Hematopoietic multipotent progenitor cell treated with erythropoietin and hydrocortisone succinate and interleukin-3 and kit ligand, for 8 days (in vitro differentiated cells): ENCODE measurements at regions not wholly inside any gene's neighbourhood (a gene's known extent, or its start where the extent isn't known, plus 50 kb on each side); places are given as distances from the start of the nearest gene placed in this dataset.
"Not testable (repeated sequence)": the region's sequence is repeated elsewhere in the genome, so short reads cannot be mapped to it uniquely, and the experiment has no call there.

Experiments
- DNase-seq: peaks from one replicate; pipeline ENCODE4 v3.0.0-alpha.2; 2015

DNA sequence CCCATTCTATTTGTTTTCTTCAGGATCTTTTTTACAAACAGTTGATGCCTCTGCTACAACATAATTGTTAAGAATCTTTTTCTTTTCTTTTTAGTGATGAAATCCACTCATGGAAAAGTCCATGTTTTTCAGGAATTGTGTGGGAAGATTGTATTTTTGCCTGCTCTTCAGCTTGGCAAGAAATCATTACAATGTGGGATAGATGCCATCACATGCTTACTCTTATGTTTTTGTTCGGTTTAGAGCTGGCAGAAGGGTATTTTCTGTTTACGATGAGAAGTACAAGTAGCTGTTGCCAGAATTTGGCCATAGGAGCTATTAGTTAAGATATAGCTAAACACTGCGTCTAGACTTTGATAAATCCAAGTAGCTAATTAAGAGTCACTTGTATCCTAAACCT lies 2585.3 kb downstream of the ARAP2 start:
- no peak for DNase-seq

DNA sequence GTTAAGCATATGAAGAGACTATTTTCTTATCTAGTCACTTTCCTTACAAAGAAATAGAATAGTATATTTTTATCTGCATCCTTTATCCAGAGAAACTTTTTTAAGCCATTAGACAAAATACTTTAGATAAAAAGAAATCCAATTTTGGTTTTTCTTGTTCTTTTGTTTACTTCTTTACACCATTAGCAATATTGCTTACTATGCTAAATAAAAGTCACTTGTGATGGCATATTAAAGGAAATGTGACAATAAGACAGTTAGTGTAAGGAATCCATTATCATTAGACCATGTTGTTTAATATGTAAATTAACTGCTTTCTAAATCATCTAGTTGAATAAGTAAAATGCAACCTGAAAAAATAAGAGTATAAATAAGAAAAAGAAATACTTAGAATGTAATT lies 2582.7 kb downstream of the ARAP2 start:
- no peak for DNase-seq

DNA sequence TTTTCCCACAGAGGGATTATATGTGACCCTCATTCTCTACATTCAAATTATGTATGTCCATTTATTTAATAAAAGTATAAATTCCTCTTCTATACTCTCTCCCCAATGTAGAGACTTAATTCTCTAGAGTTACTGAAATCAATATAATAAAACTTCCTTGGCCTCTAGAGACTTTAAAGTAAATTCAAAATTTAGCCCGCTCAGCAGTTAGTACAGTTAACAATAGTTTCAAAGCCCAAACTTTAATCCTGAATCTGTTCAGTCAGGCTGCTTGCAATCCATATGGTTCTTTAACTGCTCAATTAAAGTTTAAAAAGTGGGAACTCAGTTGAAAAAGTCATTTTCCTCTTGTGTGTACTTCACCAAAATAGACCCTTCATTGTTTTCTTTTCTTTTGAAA lies 2558.4 kb downstream of the ARAP2 start:
- no peak for DNase-seq

DNA sequence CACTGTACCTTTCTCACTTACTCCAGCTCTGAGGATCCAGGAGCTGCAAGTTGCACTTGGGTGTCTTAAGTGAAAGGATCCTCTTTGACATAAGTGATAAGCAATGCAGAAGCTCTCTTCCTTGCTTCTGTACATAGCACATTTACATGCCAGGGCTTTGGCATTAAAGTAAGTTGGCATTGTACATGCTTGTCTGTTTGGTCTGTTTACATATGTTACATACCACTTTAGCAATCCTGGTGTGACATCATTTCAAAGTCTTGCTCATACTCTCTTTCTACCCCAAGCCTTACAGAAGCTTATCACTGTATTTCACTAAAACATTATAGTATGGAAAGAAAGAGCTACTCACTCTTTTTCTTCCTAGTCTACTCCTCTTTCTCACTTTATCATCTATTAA lies 2548.3 kb downstream of the ARAP2 start:
- no peak for DNase-seq

DNA sequence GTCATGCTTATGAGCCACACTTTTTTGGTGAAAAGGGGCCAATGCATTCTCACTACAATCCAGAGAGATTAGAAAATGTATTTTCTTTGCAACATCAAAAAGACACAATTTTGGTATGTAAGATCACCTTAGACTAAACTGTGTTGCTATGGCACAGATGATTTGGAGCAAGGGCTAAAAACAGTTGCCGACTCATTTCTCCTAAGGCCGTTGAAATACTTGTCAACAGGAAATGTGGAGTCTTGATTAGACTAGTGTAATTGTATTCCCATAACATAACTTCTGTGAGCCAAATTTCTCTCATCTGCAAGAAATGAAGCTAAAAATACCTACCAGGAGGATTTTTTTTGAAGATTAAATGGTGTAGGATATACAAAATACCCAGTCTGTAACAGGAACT lies 2547.7 kb downstream of the ARAP2 start:
- DNase-seq, result no peak

DNA sequence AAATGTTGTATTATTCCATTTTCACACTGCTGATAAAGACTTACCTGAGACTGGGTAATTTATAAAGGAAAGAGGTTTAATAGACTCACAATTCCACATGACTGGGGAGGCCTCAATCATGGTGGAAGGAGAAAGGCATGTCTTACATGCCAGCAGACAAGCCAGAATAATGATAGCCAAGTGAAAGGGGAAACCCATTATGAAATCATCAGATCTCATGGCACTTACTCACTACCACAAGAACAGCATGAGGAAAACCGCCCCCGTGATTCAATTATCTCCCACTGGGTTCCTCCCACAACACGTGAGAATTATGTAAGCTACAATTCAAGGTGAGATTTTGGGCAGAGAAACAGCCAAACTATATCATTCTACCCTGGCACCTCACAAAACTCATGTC lies 2535.1 kb downstream of the ARAP2 start:
- no peak for DNase-seq

DNA sequence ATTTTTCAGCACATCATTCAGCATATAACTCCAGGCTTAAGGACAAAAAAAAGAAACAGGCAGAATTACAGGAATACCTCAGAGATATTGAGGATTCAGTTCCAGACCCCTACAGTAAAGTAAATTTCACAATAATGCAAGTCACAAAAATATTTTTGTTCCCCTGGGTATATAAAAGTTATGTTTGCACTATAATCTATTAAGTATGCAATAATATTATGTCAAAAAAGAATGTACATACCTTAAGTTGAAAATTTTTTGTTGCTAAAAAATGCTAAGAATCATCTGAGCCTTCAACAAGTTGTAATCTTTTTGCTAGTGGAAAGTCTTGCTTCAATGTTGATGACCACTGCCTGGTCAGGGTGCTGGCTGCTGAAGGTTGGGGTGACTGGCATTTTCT lies 2532.5 kb downstream of the ARAP2 start:
- no peak for DNase-seq

DNA sequence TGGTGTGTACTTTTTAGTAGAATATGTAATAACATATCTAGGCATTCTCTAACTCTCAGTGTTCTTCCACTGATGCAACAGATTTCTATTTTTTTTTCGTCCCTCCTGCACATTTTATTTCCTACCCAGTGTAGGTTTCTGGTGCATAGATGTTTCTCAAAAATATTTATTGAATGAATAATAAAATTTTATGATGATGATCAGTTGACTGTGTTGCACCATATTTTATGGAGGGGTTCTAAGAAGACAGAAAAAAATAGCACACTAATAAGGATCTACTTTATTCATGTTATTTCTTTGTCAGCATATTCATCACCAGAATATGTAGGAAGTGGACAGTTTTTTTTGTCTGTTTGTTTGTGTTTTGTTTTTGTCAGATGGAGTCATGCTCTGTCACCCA lies 2529.3 kb downstream of the ARAP2 start:
- DNase-seq, result no peak

GRCh38 chr4:33715841-33716395 lies 2528.4 kb downstream of the ARAP2 start:
- no peak for DNase-seq

- no peak for DNase-seq
These were observed 2522.1 kb downstream of the ARAP2 start for GRCh38 chr4:33722254-33722653.

DNA sequence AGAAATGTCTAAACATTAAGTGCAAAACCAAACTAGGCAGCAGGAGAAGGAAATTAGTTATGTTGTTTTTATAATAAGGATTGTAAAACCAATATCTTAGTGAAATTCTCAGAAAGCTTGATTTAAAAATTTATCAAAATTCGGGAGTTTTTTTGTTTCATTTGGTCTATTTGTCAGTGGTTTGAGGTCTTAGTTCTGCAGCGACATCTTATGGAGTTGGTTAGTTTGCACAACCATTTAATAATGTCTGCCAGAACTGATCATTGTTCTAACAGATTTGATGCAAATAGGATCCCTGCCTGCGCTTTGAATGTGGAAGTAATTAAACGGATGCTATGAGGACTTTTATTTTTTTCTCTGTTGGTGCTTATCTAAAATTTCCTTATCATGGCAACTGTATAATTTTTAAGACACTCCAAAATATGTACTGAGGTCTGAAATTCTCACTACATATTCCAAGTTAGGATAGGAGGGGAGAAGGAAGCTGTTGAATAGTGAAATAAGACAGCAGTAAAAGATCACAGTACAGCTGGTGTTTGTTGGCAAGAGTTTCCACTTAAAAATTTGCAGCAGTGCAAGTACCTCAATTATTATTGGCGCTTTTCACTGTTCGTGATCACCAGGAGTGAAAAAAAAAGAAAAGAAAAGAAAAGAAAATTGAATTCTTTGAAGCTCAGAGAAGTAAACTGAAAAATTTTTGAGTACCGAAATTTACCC lies 2521.4 kb downstream of the ARAP2 start:
- DNase-seq, result no peak

- DNase-seq, result no peak
These were observed 2519.6 kb downstream of the ARAP2 start for GRCh38 chr4:33724685-33725084.

- no peak for DNase-seq
These were observed 2518.5 kb downstream of the ARAP2 start for GRCh38 chr4:33725861-33726260.

- DNase-seq, result no peak
These were observed 2506.6 kb downstream of the ARAP2 start for GRCh38 chr4:33737726-33738125.

- DNase-seq, result no peak
These were observed 2504.3 kb downstream of the ARAP2 start for GRCh38 chr4:33739884-33740632.

GRCh38 chr4:33740871-33741270 lies 2503.4 kb downstream of the ARAP2 start:
- DNase-seq, result not testable (repeated sequence)

- no peak for DNase-seq
These were observed 2497.3 kb downstream of the ARAP2 start for GRCh38 chr4:33746979-33747378.

GRCh38 chr4:33751050-33751449 lies 2493.3 kb downstream of the ARAP2 start:
- no peak for DNase-seq

DNA sequence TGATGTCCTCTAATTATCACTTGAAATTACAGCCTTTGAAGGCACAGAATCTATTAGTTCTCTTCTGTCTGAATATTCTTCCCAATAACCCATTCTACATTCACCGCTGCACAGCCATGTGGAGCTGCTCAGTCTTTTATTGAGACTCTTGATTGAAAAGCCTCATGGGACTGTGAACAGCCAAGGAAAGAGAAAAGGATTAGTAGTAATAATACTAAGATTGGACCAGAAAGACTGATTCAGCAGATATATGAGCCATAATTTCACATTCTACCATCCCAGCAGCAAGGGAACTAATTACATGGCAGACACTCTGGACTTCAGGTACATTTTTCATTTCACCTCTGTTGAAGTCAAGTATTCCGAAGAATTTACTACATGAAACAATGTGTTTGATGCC lies 2471.7 kb downstream of the ARAP2 start:
- DNase-seq, result no peak

DNA sequence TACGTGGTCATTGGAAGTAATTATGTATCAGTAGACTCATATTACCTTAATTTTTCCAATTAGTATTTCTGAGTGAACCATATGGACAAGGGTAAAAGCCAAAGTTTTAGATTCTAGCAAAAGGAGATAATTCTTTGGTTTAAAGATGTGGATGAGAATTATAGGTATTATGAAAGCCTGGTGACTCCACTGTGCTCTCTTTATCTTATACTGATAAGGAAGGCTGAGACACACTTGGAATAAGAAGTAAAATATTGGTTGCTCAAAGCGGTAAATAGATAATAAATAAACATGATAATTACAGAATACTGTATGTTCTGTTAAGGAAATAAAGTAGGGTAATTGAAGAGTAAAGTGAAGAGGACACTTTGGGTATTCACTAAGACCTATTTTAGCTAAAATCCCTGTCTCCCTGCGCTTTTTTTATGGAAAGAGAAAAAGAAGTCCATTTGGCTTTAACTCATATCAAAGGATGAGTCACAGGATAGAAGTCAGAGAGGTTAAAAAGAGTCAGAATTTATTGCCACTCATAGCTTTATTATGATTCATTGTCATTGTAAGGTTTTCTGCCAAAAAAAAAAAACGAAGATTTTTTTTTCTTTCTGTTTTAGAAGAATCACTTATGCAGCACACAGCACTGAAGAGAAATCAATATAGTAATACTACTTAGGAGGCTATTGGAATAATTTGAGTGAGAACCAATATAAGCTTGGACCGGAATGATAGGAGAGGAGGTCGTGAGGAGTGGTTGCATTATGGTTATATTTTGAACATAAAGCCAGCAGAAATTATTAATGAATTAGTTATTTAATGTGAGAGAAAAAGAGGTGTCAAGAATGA lies 2463.1 kb downstream of the ARAP2 start:
- no peak for DNase-seq

GRCh38 chr4:33785843-33786242 lies 2458.5 kb downstream of the ARAP2 start:
- no peak for DNase-seq

- no peak for DNase-seq
These were observed 2441.7 kb downstream of the ARAP2 start for GRCh38 chr4:33802578-33802977.

DNA sequence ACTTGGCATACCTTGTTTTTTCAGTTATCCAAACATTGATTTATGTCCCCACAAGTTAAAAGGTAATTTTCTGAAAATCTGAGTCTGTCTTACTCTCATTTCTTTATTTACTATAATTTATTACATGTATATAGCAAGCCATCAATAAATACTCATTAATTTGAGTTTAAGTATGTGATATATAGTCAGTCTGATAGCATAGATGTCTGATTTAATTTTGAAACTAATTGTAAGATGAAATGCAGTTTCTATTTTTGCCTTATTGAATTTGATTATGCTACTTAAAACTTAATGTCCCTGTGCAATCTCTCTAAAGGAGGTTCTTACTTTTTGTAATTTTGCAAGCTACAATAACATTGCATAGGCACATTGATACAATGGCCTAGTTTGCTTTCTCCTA lies 2418.6 kb downstream of the ARAP2 start:
- DNase-seq, result no peak
